OCI-LY3 (cell line): ENCODE measurements at regions not wholly inside any gene's neighbourhood (a gene's known extent, or its start where the extent isn't known, plus 50 kb on each side); places are given as distances from the start of the nearest gene placed in this dataset.

Source experiments
- EZH2phosphoT487 ChIP-seq: fragments of 200-600 bp; shearing (Covaris generic); IDR thresholded peaks from 2 replicates; pipeline ENCODE4 v1.6.1; 2018; ENCODE audit warnings: antibody characterized with exemption, mixed run types, low read depth
- TF ChIP-seq, protein P1 (sequence below): fragments of 200-600, 300-600 bp; sonication (generic); IDR thresholded peaks from 2 replicates; pipeline ENCODE4 v1.5.1; 2014; ENCODE audit warnings: antibody characterized with exemption, low read length, low read depth

DNA sequence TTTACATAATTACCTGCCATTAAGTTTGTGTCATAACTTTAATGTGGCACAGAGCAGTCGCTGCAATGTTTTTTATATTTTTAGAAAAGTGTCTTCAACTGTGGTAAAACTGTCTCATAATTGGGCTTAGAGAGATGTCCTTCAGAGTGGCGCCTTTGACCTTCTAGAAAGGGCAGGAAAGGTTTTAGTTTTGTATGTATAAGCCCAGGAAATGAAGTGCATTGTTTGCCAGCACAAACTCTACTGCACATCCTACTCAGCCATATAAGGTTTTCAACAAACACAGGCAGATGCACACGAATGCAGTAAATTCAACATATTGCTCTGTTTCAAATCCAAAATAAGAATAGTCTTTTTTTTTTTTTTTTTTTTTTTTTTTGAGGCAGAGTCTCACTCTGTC, 201.4 kb downstream of the ALDH8A1 start:
- TF ChIP-seq, protein P1, sequence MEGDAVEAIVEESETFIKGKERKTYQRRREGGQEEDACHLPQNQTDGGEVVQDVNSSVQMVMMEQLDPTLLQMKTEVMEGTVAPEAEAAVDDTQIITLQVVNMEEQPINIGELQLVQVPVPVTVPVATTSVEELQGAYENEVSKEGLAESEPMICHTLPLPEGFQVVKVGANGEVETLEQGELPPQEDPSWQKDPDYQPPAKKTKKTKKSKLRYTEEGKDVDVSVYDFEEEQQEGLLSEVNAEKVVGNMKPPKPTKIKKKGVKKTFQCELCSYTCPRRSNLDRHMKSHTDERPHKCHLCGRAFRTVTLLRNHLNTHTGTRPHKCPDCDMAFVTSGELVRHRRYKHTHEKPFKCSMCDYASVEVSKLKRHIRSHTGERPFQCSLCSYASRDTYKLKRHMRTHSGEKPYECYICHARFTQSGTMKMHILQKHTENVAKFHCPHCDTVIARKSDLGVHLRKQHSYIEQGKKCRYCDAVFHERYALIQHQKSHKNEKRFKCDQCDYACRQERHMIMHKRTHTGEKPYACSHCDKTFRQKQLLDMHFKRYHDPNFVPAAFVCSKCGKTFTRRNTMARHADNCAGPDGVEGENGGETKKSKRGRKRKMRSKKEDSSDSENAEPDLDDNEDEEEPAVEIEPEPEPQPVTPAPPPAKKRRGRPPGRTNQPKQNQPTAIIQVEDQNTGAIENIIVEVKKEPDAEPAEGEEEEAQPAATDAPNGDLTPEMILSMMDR, result no peak
- TF ChIP-seq EZH2phosphoT487, result no peak
